ENCODE measurements at regions not wholly inside any gene's neighbourhood (a gene's known extent, or its start where the extent isn't known, plus 50 kb on each side); places are given as distances from the start of the nearest gene placed in this dataset.

- H3K4me3 ChIP-seq (ENCODE audit: low read depth, low read length) = no peak overlapping the region
- DNase-seq (ENCODE audit: low read depth) = no peak
- no peak for TF ChIP-seq CTCF (IDR thresholded peaks at IDR 0.05; ENCODE audit: insufficient read depth, low read depth, low read length, missing control alignments)
Observed at GRCh38 chr9:106383072-106383471, 479.9 kb upstream of the ZNF462 start.

- DNase-seq (ENCODE audit: low read depth) = no peak
- H3K4me3 ChIP-seq (ENCODE audit: low read depth, low read length) = no peak overlapping the region
- no peak for TF ChIP-seq CTCF (IDR thresholded peaks at IDR 0.05; ENCODE audit: insufficient read depth, low read depth, low read length, missing control alignments)
Observed at GRCh38 chr9:106387965-106388364, 475.0 kb upstream of the ZNF462 start.

- DNase-seq (ENCODE audit: low read depth) = no peak
- no peak overlapping the region for H3K4me3 ChIP-seq (ENCODE audit: low read depth, low read length)
- TF ChIP-seq CTCF (IDR thresholded peaks at IDR 0.05; ENCODE audit: insufficient read depth, low read depth, low read length, missing control alignments) = no peak
Observed at GRCh38 chr9:106393226-106393625, 469.7 kb upstream of the ZNF462 start.

- no peak overlapping the region for H3K4me3 ChIP-seq (ENCODE audit: low read depth, low read length)
- TF ChIP-seq CTCF (IDR thresholded peaks at IDR 0.05; ENCODE audit: insufficient read depth, low read depth, low read length, missing control alignments) = no peak
Observed at GRCh38 chr9:106400170-106400569, 462.8 kb upstream of the ZNF462 start.

GRCh38 chr9:106400950-106401349 lies 462.0 kb upstream of the ZNF462 start:
- TF ChIP-seq CTCF (IDR thresholded peaks at IDR 0.05; ENCODE audit: insufficient read depth, low read depth, low read length, missing control alignments) = no peak
- H3K4me3 ChIP-seq (ENCODE audit: low read depth, low read length) = no peak overlapping the region
- no peak for DNase-seq (ENCODE audit: low read depth)

More at GRCh38 chr9:106400170-106400569, 462.8 kb upstream of the ZNF462 start:
- no peak for DNase-seq (ENCODE audit: low read depth)

- DNase-seq (ENCODE audit: low read depth) = no peak
- no peak overlapping the region for H3K4me3 ChIP-seq (ENCODE audit: low read depth, low read length)
- no peak for TF ChIP-seq CTCF (IDR thresholded peaks at IDR 0.05; ENCODE audit: insufficient read depth, low read depth, low read length, missing control alignments)
Observed at GRCh38 chr9:106403081-106403480, 459.9 kb upstream of the ZNF462 start.

GRCh38 chr9:106404137-106404536 lies 458.8 kb upstream of the ZNF462 start:
- TF ChIP-seq CTCF (IDR thresholded peaks at IDR 0.05; ENCODE audit: insufficient read depth, low read depth, low read length, missing control alignments) = no peak
- H3K4me3 ChIP-seq (ENCODE audit: low read depth, low read length) = no peak overlapping the region
- no peak for DNase-seq (ENCODE audit: low read depth)

Data from GM12865 (cell line).